COR-L47 (cell line): ENCODE measurements at regions not wholly inside any gene's neighbourhood (a gene's known extent, or its start where the extent isn't known, plus 50 kb on each side); places are given as distances from the start of the nearest gene placed in this dataset.

Experiments used
- DNase-seq: peaks from one replicate; lab custom pipeline; 2025; lab: John Stamatoyannopoulos, UW

GRCh38 chr18:72601481-72601880, 57.3 kb upstream of the CBLN2 start:
- no peak for DNase-seq
